ENCODE measurements at regions not wholly inside any gene's neighbourhood (a gene's known extent, or its start where the extent isn't known, plus 50 kb on each side); places are given as distances from the start of the nearest gene placed in this dataset.

DNA sequence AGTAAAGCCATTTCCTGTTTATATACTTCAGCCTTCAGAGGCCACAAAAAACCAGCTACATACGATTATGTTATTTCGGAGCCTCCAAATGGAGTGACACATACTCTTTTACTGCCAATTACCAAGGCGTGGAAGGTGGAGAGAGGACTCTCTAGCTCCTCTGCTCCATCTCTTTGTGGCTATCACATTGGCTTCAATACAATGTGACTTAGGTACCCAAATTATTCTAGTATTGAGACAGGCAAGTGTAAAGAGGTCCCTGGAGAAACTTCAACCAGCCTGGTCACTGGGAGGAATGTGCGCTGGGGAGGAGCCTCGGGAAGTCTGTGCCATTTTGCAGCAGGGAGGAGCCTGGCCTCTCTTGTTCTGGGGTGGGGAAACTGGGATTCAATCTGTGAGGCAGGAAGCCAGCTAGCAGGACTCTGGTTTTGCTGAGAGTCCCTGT, 85.8 kb upstream of the TAS2R1 start:
- ATAC-seq (no peak), DNase-seq (no peak)
- H3K36me3 Mint-ChIP-seq (ENCODE audit: low read depth) = no peaks in the 10 kb centered on the region
- H3K4me1 Mint-ChIP-seq = no peaks in the 10 kb centered on the region
- H3K4me3 Mint-ChIP-seq = no peak overlapping the region
- H3K27me3 Mint-ChIP-seq = no peaks in the 10 kb centered on the region
- no peak overlapping the region for H3K27ac Mint-ChIP-seq
- peaks cover 6% of the 10 kb centered on the region for H3K9me3 Mint-ChIP-seq

DNA sequence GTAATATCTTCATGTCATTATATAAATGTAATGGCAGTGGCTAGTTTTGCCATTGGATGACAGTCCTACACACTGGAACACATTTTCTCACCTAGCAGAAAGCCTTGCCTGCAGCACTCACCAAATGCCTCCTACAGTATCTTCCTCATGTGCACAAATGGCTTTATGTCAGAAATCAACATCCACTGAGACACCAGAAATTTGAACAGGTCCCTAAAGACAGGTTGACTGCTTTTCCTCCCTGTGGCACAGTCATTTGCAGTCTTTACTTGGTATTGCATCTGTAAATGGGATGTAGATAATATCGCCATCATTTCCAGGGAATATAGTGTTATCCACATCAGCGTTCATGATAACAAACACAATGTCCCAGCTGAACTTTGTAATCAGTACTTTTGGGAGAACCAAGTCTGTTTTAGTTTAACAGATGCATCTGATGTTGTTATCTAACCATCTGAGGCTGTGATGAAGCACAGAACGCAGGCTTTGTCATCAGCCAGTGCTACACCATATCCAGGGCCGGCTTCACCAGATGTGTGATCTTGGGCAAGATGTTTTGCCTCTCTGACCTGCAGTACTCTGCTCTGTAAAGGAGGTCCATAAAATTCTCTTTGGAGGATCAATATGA, 83.9 kb upstream of the TAS2R1 start:
- Mint-ChIP-seq H3K27me3 (no peaks in the 10 kb centered on the region), H3K4me3 (no peak overlapping the region), H3K27ac (no peak overlapping the region), H3K9me3 (no peaks in the 10 kb centered on the region), H3K4me1 (no peaks in the 10 kb centered on the region), H3K36me3 (ENCODE audit: low read depth) (no peaks in the 10 kb centered on the region)
- ATAC-seq (no peak), DNase-seq (no peak)

DNA sequence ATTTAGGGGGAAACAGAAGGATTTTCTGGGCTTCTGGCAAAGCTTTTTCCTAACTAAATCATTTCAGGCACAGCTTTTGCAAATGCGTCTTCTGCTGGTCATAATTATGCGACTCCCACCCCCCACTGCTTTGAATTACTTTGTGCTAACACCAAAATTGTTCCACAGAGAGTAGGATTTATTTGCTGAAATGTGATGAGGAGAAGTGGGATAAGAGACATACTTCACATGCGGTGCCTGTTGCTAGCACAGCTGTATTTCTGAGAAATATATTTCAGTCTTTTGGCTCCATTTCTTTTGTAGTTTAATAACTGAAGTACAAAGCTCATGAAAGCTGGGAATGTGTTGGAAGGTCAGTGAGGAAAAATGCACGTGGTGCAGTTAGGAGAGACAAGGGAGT, 83.2 kb upstream of the TAS2R1 start:
- no peak for DNase-seq
- Mint-ChIP-seq H3K27me3 (no peaks in the 10 kb centered on the region), H3K36me3 (ENCODE audit: low read depth) (no peaks in the 10 kb centered on the region), H3K27ac (no peak overlapping the region), H3K4me1 (no peaks in the 10 kb centered on the region), H3K9me3 (peaks cover 4% of the 10 kb centered on the region), H3K4me3 (no peak overlapping the region)
- ATAC-seq = no peak

DNA sequence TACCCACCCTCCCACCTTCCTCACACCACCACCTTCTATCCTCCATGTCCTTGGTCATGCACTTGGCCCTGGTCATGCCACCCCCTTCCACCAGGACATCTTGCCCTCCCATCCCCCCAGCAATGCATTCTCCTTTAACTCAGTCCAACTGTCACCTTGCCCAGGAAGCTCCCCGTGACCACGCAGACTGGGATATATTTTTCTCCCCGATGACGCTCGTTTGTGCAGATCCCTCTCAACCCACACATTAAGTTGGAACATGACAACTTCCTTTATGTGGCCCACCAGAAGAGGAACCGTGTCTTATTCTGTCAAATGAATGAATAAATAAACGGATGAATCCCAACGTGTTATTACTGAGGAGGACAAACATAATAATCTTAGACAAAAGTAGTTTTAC, 82.8 kb upstream of the TAS2R1 start:
- no peak overlapping the region for H3K4me3 Mint-ChIP-seq
- no peak overlapping the region for H3K27ac Mint-ChIP-seq
- DNase-seq (no peak), ATAC-seq (no peak)
- peaks cover 4% of the 10 kb centered on the region for H3K9me3 Mint-ChIP-seq
- no peaks in the 10 kb centered on the region for H3K27me3 Mint-ChIP-seq
- H3K4me1 Mint-ChIP-seq = no peaks in the 10 kb centered on the region
- H3K36me3 Mint-ChIP-seq (ENCODE audit: low read depth) = no peaks in the 10 kb centered on the region

DNA sequence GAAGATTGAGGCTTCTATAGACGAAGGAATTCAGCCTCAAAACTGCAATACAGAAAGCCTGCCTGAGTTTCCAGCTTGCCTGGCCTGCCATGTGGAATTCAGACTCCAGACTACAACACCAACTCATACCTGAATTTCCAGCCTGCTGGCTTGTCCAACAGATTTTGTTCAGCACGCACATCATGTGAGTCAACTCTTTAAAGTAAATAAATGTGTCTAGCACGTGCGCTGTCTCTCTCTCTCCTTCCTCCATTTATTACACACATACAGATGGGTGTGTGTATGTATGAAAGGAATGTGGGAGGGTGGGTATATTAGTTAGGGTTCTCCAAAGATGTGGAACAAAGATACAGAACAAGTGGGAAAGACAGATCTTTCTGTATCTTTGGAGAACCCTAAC, 82.4 kb upstream of the TAS2R1 start:
- Mint-ChIP-seq H3K9me3 (peaks cover 4% of the 10 kb centered on the region), H3K27me3 (no peaks in the 10 kb centered on the region), H3K27ac (no peak overlapping the region), H3K36me3 (ENCODE audit: low read depth) (no peaks in the 10 kb centered on the region), H3K4me1 (no peaks in the 10 kb centered on the region), H3K4me3 (no peak overlapping the region)
- ATAC-seq (no peak), DNase-seq (no peak)

DNA sequence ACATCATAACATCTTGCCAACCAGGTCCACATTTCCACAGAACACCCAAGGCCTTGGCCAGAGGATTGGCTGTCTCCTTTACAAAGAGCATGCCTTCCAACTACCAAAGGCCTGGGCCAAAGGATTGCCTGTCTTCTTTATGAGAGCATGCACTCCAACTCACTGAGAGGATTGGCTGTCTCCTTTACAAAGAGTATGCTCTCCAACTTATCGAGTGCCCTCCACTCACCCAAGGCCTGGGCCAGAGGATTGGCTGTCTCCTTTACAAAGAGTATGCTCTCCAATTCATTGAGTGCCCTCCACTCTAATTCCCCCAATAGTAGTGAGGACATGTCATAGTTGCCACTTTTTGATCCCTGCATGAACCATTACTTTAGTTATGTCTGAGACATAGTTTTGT, 79.9 kb upstream of the TAS2R1 start:
- H3K27ac Mint-ChIP-seq = no peak overlapping the region
- ATAC-seq (no peak), DNase-seq (no peak)
- H3K36me3 Mint-ChIP-seq (ENCODE audit: low read depth) = no peaks in the 10 kb centered on the region
- H3K27me3 Mint-ChIP-seq = no peaks in the 10 kb centered on the region
- peaks cover 9% of the 10 kb centered on the region for H3K9me3 Mint-ChIP-seq
- no peaks in the 10 kb centered on the region for H3K4me1 Mint-ChIP-seq
- no peak overlapping the region for H3K4me3 Mint-ChIP-seq

DNA sequence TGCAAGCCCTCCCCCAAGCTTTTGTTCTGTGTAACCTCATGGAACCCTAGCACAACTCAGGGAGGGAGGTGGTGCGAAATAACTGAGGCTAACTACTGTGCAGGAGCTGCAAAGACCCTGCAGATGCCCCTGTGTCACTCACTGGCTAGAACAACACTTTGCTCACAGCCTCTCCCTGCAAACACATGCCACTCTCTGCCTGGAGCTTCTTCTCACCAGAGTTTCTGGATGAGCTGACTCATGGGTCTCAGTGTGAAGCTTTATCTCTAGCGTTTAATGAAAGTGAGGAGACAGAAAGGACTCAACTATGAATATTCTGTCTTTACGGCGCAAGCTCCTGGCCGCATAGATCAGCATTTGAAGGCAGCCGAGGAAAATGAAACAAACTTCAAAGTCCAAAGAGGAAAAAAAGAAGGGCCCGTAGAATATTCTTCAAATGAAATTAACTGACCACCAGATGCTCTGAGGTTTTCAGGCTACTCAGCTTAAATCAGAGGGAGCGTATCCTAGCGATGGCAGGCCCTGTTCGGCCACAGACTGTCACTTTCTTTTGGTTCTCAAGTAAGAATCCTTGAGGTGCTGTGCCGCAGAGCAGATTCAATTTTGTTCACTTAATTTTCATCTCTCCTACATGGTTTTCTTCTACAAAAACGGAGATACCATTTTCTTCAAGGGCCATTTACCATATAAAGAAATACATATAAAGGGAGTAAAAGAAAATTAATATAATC, 77.7 kb upstream of the TAS2R1 start:
- no peak overlapping the region for H3K4me3 Mint-ChIP-seq
- no peaks in the 10 kb centered on the region for H3K27me3 Mint-ChIP-seq
- ATAC-seq (no peak), DNase-seq (no peak)
- no peaks in the 10 kb centered on the region for H3K4me1 Mint-ChIP-seq
- H3K36me3 Mint-ChIP-seq (ENCODE audit: low read depth) = no peaks in the 10 kb centered on the region
- peaks cover 9% of the 10 kb centered on the region for H3K9me3 Mint-ChIP-seq
- no peak overlapping the region for H3K27ac Mint-ChIP-seq

DNA sequence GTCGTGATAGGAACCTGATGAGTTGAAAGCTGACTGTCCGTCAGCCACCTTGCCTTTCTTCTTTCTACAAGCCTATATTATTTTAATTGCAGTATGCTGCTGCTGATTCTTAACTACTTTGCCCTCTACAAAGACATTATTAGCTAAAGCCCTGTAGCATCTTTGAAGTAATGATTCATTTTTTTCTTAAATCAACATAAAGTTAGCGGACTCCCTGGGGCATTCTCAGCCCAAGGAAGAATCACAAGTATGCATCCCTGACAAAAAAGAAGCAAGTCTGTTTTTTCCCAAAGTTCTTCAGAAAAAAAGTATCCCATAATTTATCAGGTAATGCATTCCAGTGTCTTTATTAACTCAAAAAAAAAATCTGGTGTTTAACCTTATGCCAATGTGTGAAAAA, 69.5 kb upstream of the TAS2R1 start:
- ATAC-seq (no peak), DNase-seq (no peak)
- Mint-ChIP-seq H3K4me1 (no peaks in the 10 kb centered on the region), H3K9me3 (peaks cover 6% of the 10 kb centered on the region), H3K36me3 (ENCODE audit: low read depth) (no peaks in the 10 kb centered on the region), H3K27ac (no peak overlapping the region), H3K27me3 (no peaks in the 10 kb centered on the region), H3K4me3 (no peak overlapping the region)

DNA sequence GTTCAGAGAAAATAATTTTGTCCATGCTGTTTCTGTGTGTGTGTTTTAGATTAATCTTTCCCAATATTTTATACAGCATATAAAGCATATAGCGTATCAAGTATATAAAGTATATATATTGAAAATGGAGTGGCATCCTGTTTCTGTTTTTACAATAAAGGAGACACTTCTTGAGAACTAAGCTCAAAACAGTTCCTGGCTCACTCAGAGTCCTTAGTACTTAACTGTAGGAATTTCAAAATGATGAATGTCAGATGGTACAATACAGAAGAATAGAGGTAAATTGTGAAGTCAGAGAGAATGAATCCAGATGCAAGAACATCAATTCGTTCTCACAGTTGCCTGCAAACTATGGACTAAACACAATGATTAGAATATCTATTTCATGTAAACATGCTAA, 68.7 kb upstream of the TAS2R1 start:
- Mint-ChIP-seq H3K36me3 (ENCODE audit: low read depth) (no peaks in the 10 kb centered on the region), H3K4me1 (no peaks in the 10 kb centered on the region), H3K27ac (no peak overlapping the region), H3K27me3 (no peaks in the 10 kb centered on the region), H3K9me3 (peaks cover 6% of the 10 kb centered on the region), H3K4me3 (no peak overlapping the region)
- DNase-seq = no peak
- no peak for ATAC-seq

DNA sequence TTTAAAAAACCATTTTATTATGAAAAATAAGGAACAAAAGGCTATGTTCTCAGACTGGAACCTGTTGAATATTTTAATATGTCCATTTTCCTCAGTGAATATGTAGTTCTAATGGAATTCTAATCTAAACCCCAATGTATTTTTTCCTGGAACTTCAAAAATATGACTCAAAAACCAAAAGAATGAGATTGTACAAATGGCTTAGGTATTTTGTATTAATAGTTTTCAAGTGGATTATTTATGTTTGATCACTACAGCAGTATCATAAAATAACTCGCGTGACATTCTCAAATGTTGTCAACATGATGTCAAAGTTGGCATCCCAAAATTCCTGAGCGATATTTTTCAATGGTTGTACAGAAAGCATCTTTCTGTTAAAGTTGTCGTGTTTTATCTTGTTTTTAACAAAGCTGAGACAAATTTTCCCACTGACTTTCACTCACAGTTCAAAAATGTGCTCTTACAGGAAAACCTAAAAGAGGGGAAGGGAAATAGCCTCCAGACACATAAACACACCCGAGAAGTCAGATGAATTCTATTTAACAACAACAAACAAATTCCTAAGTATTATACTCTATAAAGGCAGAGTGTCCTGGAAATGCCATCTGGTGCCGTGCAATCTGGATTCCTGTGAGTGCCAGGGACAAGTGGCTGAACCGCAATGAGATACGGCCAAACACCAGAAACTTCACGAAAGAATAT, 68.1 kb upstream of the TAS2R1 start:
- H3K4me1 Mint-ChIP-seq = no peaks in the 10 kb centered on the region
- H3K4me3 Mint-ChIP-seq = no peak overlapping the region
- H3K9me3 Mint-ChIP-seq = peaks cover 9% of the 10 kb centered on the region
- no peak for ATAC-seq
- H3K27me3 Mint-ChIP-seq = no peaks in the 10 kb centered on the region
- no peak for DNase-seq
- H3K36me3 Mint-ChIP-seq (ENCODE audit: low read depth) = no peaks in the 10 kb centered on the region
- H3K27ac Mint-ChIP-seq = no peak overlapping the region

DNA sequence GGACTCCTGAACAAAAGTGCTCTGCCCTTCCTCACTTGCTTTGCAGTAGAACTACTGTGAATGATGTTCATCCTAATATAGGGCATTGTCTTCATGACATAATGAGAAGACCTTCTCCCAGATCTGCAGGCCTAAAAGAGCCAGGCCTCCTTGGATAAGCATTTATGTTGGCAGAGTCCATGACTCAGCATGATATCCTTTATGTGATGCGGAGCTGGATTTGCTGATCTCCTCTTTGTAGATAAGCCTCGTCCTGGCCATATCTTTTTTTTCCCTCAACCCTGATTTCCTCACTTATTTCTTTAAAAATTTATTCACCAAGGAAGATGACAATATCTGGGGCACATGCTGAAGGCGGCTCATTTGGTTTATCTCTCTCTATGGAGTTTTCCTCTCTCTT, 62.4 kb upstream of the TAS2R1 start:
- ATAC-seq = no peak
- Mint-ChIP-seq H3K36me3 (ENCODE audit: low read depth) (no peaks in the 10 kb centered on the region), H3K4me3 (no peak overlapping the region), H3K4me1 (no peaks in the 10 kb centered on the region), H3K9me3 (peaks cover 3% of the 10 kb centered on the region), H3K27me3 (no peaks in the 10 kb centered on the region), H3K27ac (no peak overlapping the region)
- no peak for DNase-seq

DNA sequence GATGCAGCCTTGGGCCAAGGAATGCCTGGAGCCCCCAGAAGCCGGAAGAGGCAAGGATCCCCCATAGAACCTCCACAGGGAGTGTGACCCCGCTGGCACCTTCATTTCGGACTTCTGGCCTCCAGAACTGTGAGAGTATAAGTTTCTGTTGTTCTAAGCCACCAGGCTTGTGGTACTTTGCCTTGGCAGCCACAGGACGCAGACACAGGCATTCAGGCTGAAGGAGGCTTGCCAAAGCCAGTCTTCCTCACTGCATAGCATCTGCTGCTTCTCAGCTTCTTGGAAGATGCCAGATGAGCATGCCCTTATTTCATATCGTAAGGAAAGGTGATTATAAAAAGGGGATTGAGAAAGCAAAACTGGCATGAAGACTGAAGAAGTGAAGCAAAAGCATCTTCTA, 61.1 kb upstream of the TAS2R1 start:
- no peak for DNase-seq
- ATAC-seq = no peak
- peaks cover 6% of the 10 kb centered on the region for H3K9me3 Mint-ChIP-seq
- H3K27me3 Mint-ChIP-seq = no peaks in the 10 kb centered on the region
- no peaks in the 10 kb centered on the region for H3K4me1 Mint-ChIP-seq
- H3K27ac Mint-ChIP-seq = no peak overlapping the region
- H3K4me3 Mint-ChIP-seq = no peak overlapping the region
- H3K36me3 Mint-ChIP-seq (ENCODE audit: low read depth) = no peaks in the 10 kb centered on the region

DNA sequence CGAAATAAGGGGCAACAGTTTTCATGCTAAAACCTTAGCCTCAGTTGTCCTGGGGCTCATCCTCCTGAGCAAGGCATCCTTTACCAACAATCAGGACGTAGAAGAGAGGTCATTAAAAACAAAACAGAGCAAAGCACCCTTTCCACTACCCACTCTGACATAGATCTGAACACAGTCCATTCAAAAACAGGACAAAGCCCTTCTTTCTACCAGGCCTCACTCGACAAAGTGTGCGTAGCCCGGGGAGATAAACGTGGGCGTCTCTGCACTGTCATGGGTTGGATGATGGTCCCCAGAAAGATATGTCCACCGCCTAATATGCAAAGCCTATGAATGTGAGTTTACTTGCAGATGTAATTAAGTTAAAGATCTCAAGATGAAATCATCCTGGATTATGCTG, 60.6 kb upstream of the TAS2R1 start:
- Mint-ChIP-seq H3K27me3 (no peaks in the 10 kb centered on the region), H3K36me3 (ENCODE audit: low read depth) (no peaks in the 10 kb centered on the region), H3K27ac (no peak overlapping the region), H3K9me3 (peaks cover 7% of the 10 kb centered on the region), H3K4me3 (no peak overlapping the region), H3K4me1 (no peaks in the 10 kb centered on the region)
- ATAC-seq (no peak), DNase-seq (no peak)

DNA sequence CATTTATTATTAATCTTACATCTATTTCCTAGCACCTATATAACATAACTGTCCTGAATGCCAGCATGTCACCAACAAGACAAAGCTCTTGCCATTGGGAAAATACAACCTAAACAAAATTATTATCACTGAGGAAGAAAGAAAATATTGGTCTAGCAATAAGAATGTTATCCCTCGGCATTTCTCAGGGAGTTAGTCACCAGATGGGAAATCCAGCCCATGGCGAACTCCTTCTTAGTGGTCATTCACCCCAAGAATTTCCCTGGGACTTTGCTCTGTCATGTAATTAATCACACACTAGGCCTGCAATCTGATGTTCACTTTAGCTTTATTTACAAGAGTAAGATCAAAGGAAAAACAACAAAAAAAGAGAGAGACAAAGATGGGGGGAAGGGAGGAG, 56.1 kb upstream of the TAS2R1 start:
- no peak overlapping the region for H3K27ac Mint-ChIP-seq
- H3K27me3 Mint-ChIP-seq = no peaks in the 10 kb centered on the region
- no peak overlapping the region for H3K4me3 Mint-ChIP-seq
- H3K36me3 Mint-ChIP-seq (ENCODE audit: low read depth) = no peaks in the 10 kb centered on the region
- no peaks in the 10 kb centered on the region for H3K4me1 Mint-ChIP-seq
- ATAC-seq (no peak), DNase-seq (no peak)
- H3K9me3 Mint-ChIP-seq = peaks cover 8% of the 10 kb centered on the region

DNA sequence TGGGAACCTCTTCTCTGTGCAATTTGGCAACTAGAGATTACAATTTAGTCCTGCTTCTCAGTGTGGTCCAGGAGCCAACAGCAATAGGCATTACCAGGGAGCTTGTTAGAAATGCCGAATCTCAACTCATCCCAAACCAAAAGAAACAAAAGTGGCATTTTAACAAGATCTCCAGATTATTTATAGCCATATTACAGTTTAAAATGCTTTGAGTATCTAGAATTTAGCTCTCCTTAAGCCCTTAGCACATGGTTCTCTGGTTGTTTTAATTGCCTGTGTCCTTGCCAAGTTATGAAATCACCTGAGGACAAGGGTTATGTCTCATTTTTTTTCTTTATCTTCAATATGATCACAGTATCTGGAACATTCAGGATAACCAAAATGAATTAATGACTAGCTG, 51.6 kb upstream of the TAS2R1 start:
- H3K4me1 Mint-ChIP-seq = no peaks in the 10 kb centered on the region
- H3K27ac Mint-ChIP-seq = no peak overlapping the region
- H3K9me3 Mint-ChIP-seq = peaks cover 29% of the 10 kb centered on the region
- no peak overlapping the region for H3K4me3 Mint-ChIP-seq
- DNase-seq (no peak), ATAC-seq (no peak)
- no peaks in the 10 kb centered on the region for H3K27me3 Mint-ChIP-seq
- no peaks in the 10 kb centered on the region for H3K36me3 Mint-ChIP-seq (ENCODE audit: low read depth)

All from activated naive CD8-positive, alpha-beta T cell treated with anti-CD3 and anti-CD28 coated beads, Interleukin-2, amount 50 U/mL, for 24 hours (primary cell).